ENCODE measurements at regions not wholly inside any gene's neighbourhood (a gene's known extent, or its start where the extent isn't known, plus 50 kb on each side); places are given as distances from the start of the nearest gene placed in this dataset.

DNA sequence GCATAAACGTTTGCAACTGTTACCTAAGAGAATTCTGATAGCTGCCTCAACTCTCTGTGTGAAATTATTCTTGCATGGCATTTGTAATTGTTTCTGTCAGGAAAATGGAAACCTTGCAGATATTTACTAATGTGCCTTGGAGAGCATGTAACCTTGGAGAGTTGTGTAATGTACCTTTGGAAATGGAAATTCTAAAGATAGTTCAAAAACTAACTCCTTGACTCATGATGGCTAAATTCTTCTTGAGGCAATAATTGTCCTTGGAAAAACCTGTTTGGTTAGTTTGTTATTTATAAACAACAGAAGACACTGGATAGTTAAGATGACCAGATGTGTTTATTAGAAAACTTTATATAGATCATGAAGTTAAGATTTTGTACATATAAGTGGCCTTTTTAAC, 1033.8 kb downstream of the PLA2G4A start:
- in situ Hi-C loops (cut with HindIII; ENCODE audit: low pct_unique_long_range_greater_than_20kb, low sequenced_read_pairs), result no loop called here
- no peak for DNase-seq (ENCODE audit: low read depth)

DNA sequence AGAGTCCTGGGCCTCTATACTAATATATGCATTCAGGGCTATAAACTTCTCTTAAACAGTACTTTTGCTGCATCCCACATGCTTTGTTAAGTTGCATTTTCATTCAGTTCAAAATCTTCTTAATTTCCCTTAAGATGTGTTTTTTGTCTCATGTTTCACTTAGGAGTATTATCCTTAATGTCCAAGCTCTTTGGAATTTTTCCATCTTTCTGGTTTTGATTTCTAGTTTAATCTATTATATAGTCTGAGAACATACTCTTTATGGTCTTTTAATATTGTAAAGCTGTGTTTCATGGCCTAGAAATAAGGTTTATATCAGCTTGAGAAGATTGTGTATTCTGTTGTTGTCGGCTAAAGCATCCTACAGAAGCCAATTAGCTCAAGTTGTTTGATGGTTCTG, 1041.8 kb downstream of the PLA2G4A start:
- DNase-seq (ENCODE audit: low read depth), result no peak
- in situ Hi-C loops (cut with HindIII; ENCODE audit: low pct_unique_long_range_greater_than_20kb, low sequenced_read_pairs), result no loop called here

GRCh38 chr1:187871177-187871845, 1042.6 kb downstream of the PLA2G4A start:
- no peak for DNase-seq (ENCODE audit: low read depth)

DNA sequence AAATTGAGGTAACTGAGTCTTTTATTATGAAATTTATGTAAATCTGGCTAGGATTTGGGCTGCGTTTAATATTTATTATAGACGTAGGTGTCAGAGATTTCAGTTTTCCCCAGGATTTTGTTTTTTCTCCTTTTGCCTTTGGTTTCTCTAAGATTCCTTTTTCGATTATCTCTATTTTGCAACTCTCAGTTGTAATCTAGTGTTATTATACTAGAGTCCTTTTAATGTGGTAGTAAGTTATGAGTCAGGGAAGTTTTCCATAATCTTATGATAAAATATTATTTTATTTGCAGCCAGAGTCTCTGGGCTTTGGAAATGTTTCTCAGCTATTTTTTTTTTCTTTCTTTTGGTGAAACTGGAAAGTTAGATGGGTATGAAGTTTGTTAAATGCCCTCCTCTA, 1043.8 kb downstream of the PLA2G4A start:
- in situ Hi-C loops (cut with HindIII; ENCODE audit: low pct_unique_long_range_greater_than_20kb, low sequenced_read_pairs), result no loop called here
- DNase-seq (ENCODE audit: low read depth), result no peak

More at GRCh38 chr1:187871177-187871845, 1042.6 kb downstream of the PLA2G4A start:
- in situ Hi-C loops (cut with HindIII; ENCODE audit: low pct_unique_long_range_greater_than_20kb, low sequenced_read_pairs), result no loop called here

GRCh38 chr1:187873126-187873525, 1044.4 kb downstream of the PLA2G4A start:
- in situ Hi-C loops (cut with HindIII; ENCODE audit: low pct_unique_long_range_greater_than_20kb, low sequenced_read_pairs), result no loop called here
- DNase-seq (ENCODE audit: low read depth), result no peak

- in situ Hi-C loops (cut with HindIII; ENCODE audit: low pct_unique_long_range_greater_than_20kb, low sequenced_read_pairs), result no loop called here
Observed at GRCh38 chr1:187876775-187877174, 1048.0 kb downstream of the PLA2G4A start.

GRCh38 chr1:187877220-187877619, 1048.5 kb downstream of the PLA2G4A start:
- in situ Hi-C loops (cut with HindIII; ENCODE audit: low pct_unique_long_range_greater_than_20kb, low sequenced_read_pairs), result no loop called here
- DNase-seq (ENCODE audit: low read depth), result no peak

More at GRCh38 chr1:187876775-187877174, 1048.0 kb downstream of the PLA2G4A start:
- DNase-seq (ENCODE audit: low read depth), result no peak

GRCh38 chr1:187878883-187879282, 1050.1 kb downstream of the PLA2G4A start:
- in situ Hi-C loops (cut with HindIII; ENCODE audit: low pct_unique_long_range_greater_than_20kb, low sequenced_read_pairs), result no loop called here

DNA sequence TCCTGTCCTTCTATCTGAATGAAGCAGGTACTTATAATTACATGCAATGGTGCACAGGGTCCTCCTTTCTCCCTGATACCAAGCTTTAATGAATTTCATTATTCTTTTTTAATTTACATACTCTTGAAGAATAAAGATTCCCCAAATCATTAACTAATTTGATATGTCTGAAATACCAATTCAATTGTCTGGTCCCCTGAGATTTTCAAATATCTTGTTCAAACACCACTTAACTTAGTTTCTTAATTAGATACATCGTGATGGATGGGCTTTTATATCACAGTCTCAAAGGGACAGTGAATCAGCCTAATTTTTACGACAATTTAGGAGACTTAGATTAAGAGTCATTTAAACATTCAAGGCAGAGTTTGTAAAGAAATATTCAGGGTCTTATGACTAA, 1054.6 kb downstream of the PLA2G4A start:
- in situ Hi-C loops (cut with HindIII; ENCODE audit: low pct_unique_long_range_greater_than_20kb, low sequenced_read_pairs), result no loop called here
- no peak for DNase-seq (ENCODE audit: low read depth)

More at GRCh38 chr1:187878883-187879282, 1050.1 kb downstream of the PLA2G4A start:
- DNase-seq (ENCODE audit: low read depth), result no peak

GRCh38 chr1:187891993-187892682, 1063.4 kb downstream of the PLA2G4A start:
- no peak for DNase-seq (ENCODE audit: low read depth)
- in situ Hi-C loops (cut with HindIII; ENCODE audit: low pct_unique_long_range_greater_than_20kb, low sequenced_read_pairs), result no loop called here

DNA sequence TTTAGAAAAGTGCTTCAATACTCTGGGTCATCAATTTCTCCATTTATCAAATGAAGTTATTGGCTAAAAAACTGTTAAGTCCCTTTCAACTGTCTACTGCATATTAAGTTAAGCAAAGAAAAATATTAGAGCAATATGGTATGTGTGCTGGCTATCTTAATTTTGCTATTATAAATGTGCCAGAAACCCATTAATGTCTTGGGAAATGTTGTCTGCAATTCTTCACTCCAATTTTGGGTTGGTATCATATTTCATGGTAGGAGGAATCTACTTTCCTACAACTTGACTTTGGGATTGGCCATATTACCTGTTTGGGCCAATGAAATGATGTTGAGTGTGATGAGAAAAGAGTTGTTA, 1063.9 kb downstream of the PLA2G4A start:
- in situ Hi-C loops (cut with HindIII; ENCODE audit: low pct_unique_long_range_greater_than_20kb, low sequenced_read_pairs), result no loop called here

GRCh38 chr1:187893471-187893870, 1064.7 kb downstream of the PLA2G4A start:
- DNase-seq (ENCODE audit: low read depth), result no peak

More for the DNA sequence above, 1063.9 kb downstream of the PLA2G4A start:
- DNase-seq (ENCODE audit: low read depth), result no peak

DNA sequence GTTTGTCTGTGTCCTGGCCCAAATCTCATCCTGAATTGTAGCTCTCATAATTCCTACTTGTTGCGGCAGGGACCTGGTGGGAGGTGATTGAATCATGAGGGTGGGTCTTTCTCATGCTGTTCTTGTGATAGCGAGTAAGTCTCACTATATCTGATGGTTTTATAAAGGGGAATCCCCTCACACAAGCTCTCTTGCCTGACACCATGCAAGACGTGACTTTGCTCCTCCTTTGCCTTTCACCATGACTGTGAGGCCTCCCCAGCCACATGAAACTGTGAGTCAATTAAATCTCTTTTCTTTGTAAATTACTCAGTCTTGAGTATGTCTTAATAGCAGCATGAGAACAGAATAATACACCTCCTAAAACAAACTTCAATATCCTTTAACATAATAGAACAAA, 1065.6 kb downstream of the PLA2G4A start:
- in situ Hi-C loops (cut with HindIII; ENCODE audit: low pct_unique_long_range_greater_than_20kb, low sequenced_read_pairs), result no loop called here
- DNase-seq (ENCODE audit: low read depth), result no peak

More at GRCh38 chr1:187893471-187893870, 1064.7 kb downstream of the PLA2G4A start:
- in situ Hi-C loops (cut with HindIII; ENCODE audit: low pct_unique_long_range_greater_than_20kb, low sequenced_read_pairs), result no loop called here

GRCh38 chr1:187903223-187903622, 1074.5 kb downstream of the PLA2G4A start:
- in situ Hi-C loops (cut with HindIII; ENCODE audit: low pct_unique_long_range_greater_than_20kb, low sequenced_read_pairs), result no loop called here
- no peak for DNase-seq (ENCODE audit: low read depth)

DNA sequence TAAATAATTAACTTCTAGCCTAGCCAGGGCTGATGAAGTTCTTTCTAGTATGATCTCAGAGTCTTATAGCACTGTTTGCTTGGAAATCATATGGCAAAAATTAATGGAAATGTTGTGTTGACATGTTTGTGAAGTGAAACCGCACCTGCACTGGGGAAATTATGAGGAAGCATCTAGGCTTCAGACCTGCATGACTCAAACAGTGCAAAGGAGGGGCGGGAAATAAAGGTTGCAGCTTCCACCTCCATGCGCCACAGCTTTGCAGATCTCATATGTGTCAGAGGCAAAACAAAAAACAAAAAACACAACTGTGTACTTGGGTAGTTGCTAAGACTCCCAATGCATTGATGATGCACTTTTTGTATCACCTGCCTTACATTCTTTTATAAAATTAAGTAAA, 1080.6 kb downstream of the PLA2G4A start:
- in situ Hi-C loops (cut with HindIII; ENCODE audit: low pct_unique_long_range_greater_than_20kb, low sequenced_read_pairs), result no loop called here

DNA sequence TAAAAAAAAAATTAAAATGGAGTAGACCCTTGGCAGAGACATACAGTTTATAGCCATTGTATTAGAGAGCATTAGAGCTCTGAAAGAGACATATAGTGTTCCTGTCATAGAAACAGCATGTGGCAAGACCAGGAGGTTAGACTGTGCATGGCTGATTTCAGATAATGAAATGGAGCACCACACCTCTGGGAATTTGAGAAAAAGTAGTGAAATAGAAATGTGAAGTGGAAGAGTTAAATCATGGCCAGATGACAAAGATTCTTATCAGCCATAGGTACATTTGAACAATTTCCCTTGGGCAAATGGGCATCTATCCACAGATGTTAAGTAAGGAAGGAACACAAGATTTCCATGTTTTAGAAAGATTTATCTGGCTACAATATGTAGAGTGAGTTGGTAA, 1083.1 kb downstream of the PLA2G4A start:
- DNase-seq (ENCODE audit: low read depth), result no peak
- in situ Hi-C loops (cut with HindIII; ENCODE audit: low pct_unique_long_range_greater_than_20kb, low sequenced_read_pairs), result no loop called here

More for the DNA sequence above, 1080.6 kb downstream of the PLA2G4A start:
- no peak for DNase-seq (ENCODE audit: low read depth)

GRCh38 chr1:187920976-187921375, 1092.2 kb downstream of the PLA2G4A start:
- in situ Hi-C loops (cut with HindIII; ENCODE audit: low pct_unique_long_range_greater_than_20kb, low sequenced_read_pairs), result no loop called here
- no peak for DNase-seq (ENCODE audit: low read depth)

DNA sequence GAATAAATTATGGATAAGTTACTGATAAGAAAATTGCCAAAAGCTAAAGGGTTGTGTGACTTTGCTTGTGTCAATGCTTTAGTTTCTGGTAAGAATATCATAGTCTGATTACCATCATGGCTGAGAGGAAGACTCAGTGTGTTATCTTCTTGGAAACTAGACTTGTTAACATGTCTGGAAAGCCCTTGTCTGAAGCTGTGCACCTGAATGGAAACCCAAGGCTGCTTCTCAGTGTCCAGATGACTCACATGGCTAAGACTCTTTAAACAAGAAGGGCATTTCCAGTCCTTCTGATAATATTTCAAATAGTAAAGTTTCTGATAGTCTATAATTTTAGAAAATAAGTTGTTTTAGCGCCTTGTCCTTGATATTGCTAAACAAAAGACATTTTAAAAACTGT, 1092.7 kb downstream of the PLA2G4A start:
- no peak for DNase-seq (ENCODE audit: low read depth)
- in situ Hi-C loops (cut with HindIII; ENCODE audit: low pct_unique_long_range_greater_than_20kb, low sequenced_read_pairs), result no loop called here

DNA sequence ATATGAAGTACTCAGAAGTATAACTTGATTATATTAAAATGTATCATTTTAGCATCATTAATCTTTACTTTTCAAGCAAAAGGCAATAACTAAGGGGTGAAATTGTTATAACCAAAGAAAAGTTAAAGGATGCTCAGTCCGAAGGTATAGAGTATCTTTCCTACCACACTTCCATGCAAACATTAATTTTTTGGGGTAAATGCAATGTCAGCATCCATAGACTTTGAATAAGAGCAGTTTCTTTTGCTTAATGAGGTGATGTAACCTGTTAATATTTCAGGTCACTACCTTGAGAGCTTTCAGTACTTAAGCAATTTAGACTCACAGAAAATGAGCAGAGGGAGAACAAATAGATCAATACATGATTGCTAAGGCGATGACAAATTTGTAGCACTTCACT, 1093.5 kb downstream of the PLA2G4A start:
- DNase-seq (ENCODE audit: low read depth), result no peak
- in situ Hi-C loops (cut with HindIII; ENCODE audit: low pct_unique_long_range_greater_than_20kb, low sequenced_read_pairs), result no loop called here

DNA sequence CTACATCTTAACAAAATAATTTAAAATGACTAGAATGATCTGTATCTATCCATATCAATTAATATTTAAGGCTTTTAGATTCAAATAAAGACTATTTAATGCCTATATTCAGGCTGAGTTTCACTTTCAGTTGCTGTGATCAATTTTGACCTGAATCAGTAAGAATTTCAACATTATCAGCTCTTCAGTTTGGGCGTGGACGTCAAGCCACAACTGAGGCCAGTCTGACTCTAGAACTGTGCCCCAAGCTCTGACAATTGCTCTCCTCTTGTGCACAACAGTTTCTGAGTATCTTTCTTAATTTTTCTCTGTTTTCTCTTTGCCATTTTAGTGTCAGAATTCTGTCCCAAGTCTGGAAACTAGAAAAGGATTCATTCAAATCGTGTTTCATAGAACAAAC, 1095.5 kb downstream of the PLA2G4A start:
- no peak for DNase-seq (ENCODE audit: low read depth)
- in situ Hi-C loops (cut with HindIII; ENCODE audit: low pct_unique_long_range_greater_than_20kb, low sequenced_read_pairs), result no loop called here
